Spinal cord (tissue), 9 donors: ENCODE measurements at regions not wholly inside any gene's neighbourhood (a gene's known extent, or its start where the extent isn't known, plus 50 kb on each side); places are given as distances from the start of the nearest gene placed in this dataset.

Source experiments
- DNase-seq, 6 donors: peaks; one replicate each; pipeline versions ENCODE4 v3.0.0 to v3.0.0-alpha.2; 2013 to 2015; ENCODE audit warnings: low spot score in 6 of 6, low read depth in 4 of 6
- H3K27ac ChIP-seq: one replicate; pipeline ENCODE4 v1.5.1; 2013; ENCODE audit warnings: low read depth, low read length, control low read depth
- H3K27me3 ChIP-seq: one replicate; pipeline ENCODE4 v1.6.1; 2013; ENCODE audit warnings: low read length; ENCODE audit not compliant: control insufficient read depth, insufficient read depth
- H3K36me3 ChIP-seq: one replicate; pipeline ENCODE4 v1.6.1; 2013; ENCODE audit warnings: low read length; ENCODE audit not compliant: control insufficient read depth, insufficient read depth
- H3K4me1 ChIP-seq: one replicate; pipeline ENCODE4 v1.6.1; 2013; ENCODE audit warnings: low read length; ENCODE audit not compliant: control insufficient read depth, insufficient read depth
- H3K4me3 ChIP-seq: one replicate; pipeline ENCODE4 v1.5.1; 2013; ENCODE audit warnings: low read depth, low read length, control low read depth
- H3K9me3 ChIP-seq: one replicate; pipeline ENCODE4 v1.6.1; 2013; ENCODE audit warnings: low read length; ENCODE audit not compliant: control insufficient read depth, insufficient read depth
- WGBS: methylation state at CpG from one replicate; pipeline ENCODE4 v1.1.5; 2013; ENCODE audit warnings: missing lambda C conversion rate; ENCODE audit not compliant: insufficient coverage; 5-methylcytosine and 5-hydroxymethylcytosine counted together
- donor health status: healthy.

GRCh38 chr15:61651267-61651666 is 409.0 kb downstream of the VPS13C start:
- Histone ChIP-seq H3K4me3 (no peak overlapping the region), H3K4me1 (peaks cover 19% of the 10 kb centered on the region), H3K27ac (no peak overlapping the region), H3K36me3 (no peaks in the 10 kb centered on the region), H3K9me3 (no peaks in the 10 kb centered on the region), H3K27me3 (no peaks in the 10 kb centered on the region)
- DNase-seq, result peak in 2 of 6 donors; percentile 11 to 26
- WGBS, result 30% methylated on average over 2 of the region's 3 CpGs

GRCh38 chr15:61649046-61649445 is 411.2 kb downstream of the VPS13C start:
- no peak for DNase-seq
- Histone ChIP-seq H3K4me3 (no peak overlapping the region), H3K9me3 (no peaks in the 10 kb centered on the region), H3K27me3 (no peaks in the 10 kb centered on the region), H3K4me1 (peaks cover 14% of the 10 kb centered on the region), H3K36me3 (no peaks in the 10 kb centered on the region), H3K27ac (no peak overlapping the region)
- 87% methylated on average over 3 of the region's 5 CpGs for WGBS

- Histone ChIP-seq H3K4me3 (no peak overlapping the region), H3K9me3 (no peaks in the 10 kb centered on the region), H3K27ac (no peak overlapping the region), H3K4me1 (no peaks in the 10 kb centered on the region), H3K27me3 (no peaks in the 10 kb centered on the region), H3K36me3 (no peaks in the 10 kb centered on the region)
- DNase-seq, result peak in 2 of 6 donors; percentile 32 to 43
- WGBS, result 93% methylated on average over 1 of the region's 4 CpGs
Measured at GRCh38 chr15:61644550-61644949, 415.4 kb upstream of the RORA start.

GRCh38 chr15:61641645-61642044 is 412.5 kb upstream of the RORA start:
- Histone ChIP-seq H3K4me1 (no peaks in the 10 kb centered on the region), H3K9me3 (no peaks in the 10 kb centered on the region), H3K27ac (no peak overlapping the region), H3K36me3 (no peaks in the 10 kb centered on the region), H3K4me3 (no peak overlapping the region), H3K27me3 (no peaks in the 10 kb centered on the region)
- 100% methylated on average over 4 of the region's 6 CpGs for WGBS
- DNase-seq, result no peak

GRCh38 chr15:61640756-61641155 is 411.7 kb upstream of the RORA start:
- Histone ChIP-seq H3K27me3 (no peaks in the 10 kb centered on the region), H3K27ac (no peak overlapping the region), H3K4me3 (no peak overlapping the region), H3K4me1 (no peaks in the 10 kb centered on the region), H3K36me3 (no peaks in the 10 kb centered on the region), H3K9me3 (no peaks in the 10 kb centered on the region)
- peak in 1 of 6 donors; percentile 62 for DNase-seq

GRCh38 chr15:61639491-61639890 is 410.4 kb upstream of the RORA start:
- WGBS, result 61% methylated on average over 11 of the region's 12 CpGs
- peak in 2 of 6 donors; percentile 42 to 49 for DNase-seq

GRCh38 chr15:61634837-61635236 is 405.7 kb upstream of the RORA start:
- no peaks in the 10 kb centered on the region for H3K36me3 ChIP-seq
- no peaks in the 10 kb centered on the region for H3K27me3 ChIP-seq
- DNase-seq, result no peak
- no peak overlapping the region for H3K4me3 ChIP-seq
- H3K27ac ChIP-seq, result no peak overlapping the region
- WGBS, result 80% methylated on average over 1 of the region's 1 CpG
- no peaks in the 10 kb centered on the region for H3K9me3 ChIP-seq
- no peaks in the 10 kb centered on the region for H3K4me1 ChIP-seq

More at GRCh38 chr15:61639491-61639890, 410.4 kb upstream of the RORA start:
- Histone ChIP-seq H3K27me3 (no peaks in the 10 kb centered on the region), H3K36me3 (no peaks in the 10 kb centered on the region), H3K9me3 (no peaks in the 10 kb centered on the region), H3K27ac (no peak overlapping the region), H3K4me3 (no peak overlapping the region), H3K4me1 (no peaks in the 10 kb centered on the region)

GRCh38 chr15:61633951-61634350 is 404.8 kb upstream of the RORA start:
- no peak for DNase-seq
- WGBS, result 100% methylated on average over 1 of the region's 4 CpGs
- Histone ChIP-seq H3K27me3 (no peaks in the 10 kb centered on the region), H3K4me1 (no peaks in the 10 kb centered on the region), H3K27ac (no peak overlapping the region), H3K36me3 (no peaks in the 10 kb centered on the region), H3K9me3 (no peaks in the 10 kb centered on the region), H3K4me3 (no peak overlapping the region)

GRCh38 chr15:61629269-61629668 is 400.2 kb upstream of the RORA start:
- no peak for DNase-seq
- Histone ChIP-seq H3K9me3 (no peaks in the 10 kb centered on the region), H3K4me3 (no peak overlapping the region), H3K4me1 (no peaks in the 10 kb centered on the region), H3K36me3 (no peaks in the 10 kb centered on the region), H3K27me3 (no peaks in the 10 kb centered on the region), H3K27ac (no peak overlapping the region)
- WGBS, result 100% methylated on average over 1 of the region's 3 CpGs

GRCh38 chr15:61624950-61625349 is 395.8 kb upstream of the RORA start:
- DNase-seq, result no peak
- Histone ChIP-seq H3K36me3 (no peaks in the 10 kb centered on the region), H3K27ac (no peak overlapping the region), H3K4me1 (peaks cover 3% of the 10 kb centered on the region), H3K4me3 (no peak overlapping the region), H3K27me3 (no peaks in the 10 kb centered on the region), H3K9me3 (no peaks in the 10 kb centered on the region)
- 100% methylated on average over 3 of the region's 7 CpGs for WGBS
